B cell (primary cell): ENCODE measurements at regions not wholly inside any gene's neighbourhood (a gene's known extent, or its start where the extent isn't known, plus 50 kb on each side); places are given as distances from the start of the nearest gene placed in this dataset.

Experiments used
- ATAC-seq: fragments of 200-7000 bp; cut with Tn5 transposase; one replicate; pipeline ENCODE4 v1.10.0; 2021; ENCODE audit warnings: low read depth, mild to moderate bottlenecking, moderate number of reproducible peaks, moderate library complexity
- CTCF ChIA-PET: fragments of 350-600 bp; sonication (Branson Sonifier 250); formaldehyde crosslinking; loops from one replicate; lab custom pipeline; 2021; ENCODE audit warnings: antibody characterized with exemption, inconsistent platforms; lab: Charles Lee
- POLR2A ChIA-PET: fragments of 350-600 bp; sonication (Branson Sonifier 250); formaldehyde crosslinking; loops from one replicate; lab custom pipeline; 2021; ENCODE audit warnings: antibody characterized with exemption; lab: Charles Lee
- DNase-seq: peaks from one replicate; pipeline ENCODE4 v3.0.0; 2013
- H2AFZ ChIP-seq: 2 replicates; pipeline ENCODE4 v1.6.1; 2012; ENCODE audit warnings: mild to moderate bottlenecking, low read depth, low read length; ENCODE audit not compliant: insufficient read depth, poor library complexity, severe bottlenecking
- H3K27ac ChIP-seq, 2 donors: 1 replicate in 1 of 2; 2 replicates in 1 of 2; pipeline ENCODE4 v1.5.1; 2012 to 2013; ENCODE audit warnings: low read length in 2 of 2, mild to moderate bottlenecking in 2 of 2, moderate library complexity in 1 of 2
- H3K27me3 ChIP-seq, 4 experiments: fragments of 200-600 bp in 1 of 4; sonication (generic) in 1 of 4; replicated peaks in 1 of 4; 1 replicate in 2 of 4; 2 replicates in 2 of 4; pipeline versions ENCODE4 v1.6.1 to v1.7.0; 2013 to 2016; ENCODE audit warnings: low read length in 3 of 4, mild to moderate bottlenecking in 2 of 4, mixed read lengths in 1 of 4, moderate library complexity in 1 of 4; ENCODE audit not compliant: insufficient read depth in 4 of 4, control insufficient read depth in 3 of 4; ENCODE audit errors: control extremely low read depth in 1 of 4
- H3K36me3 ChIP-seq, 2 experiments: replicated peaks in 1 of 2; 1 replicate in 1 of 2; 2 replicates in 1 of 2; pipeline versions ENCODE4 v1.6.1 to v1.7.1; 2013; ENCODE audit warnings: low read length in 1 of 2; ENCODE audit not compliant: insufficient read depth in 2 of 2, control insufficient read depth in 1 of 2; ENCODE audit errors: control extremely low read depth in 1 of 2, extremely low read depth in 1 of 2
- H3K4me1 ChIP-seq, 2 donors: fragments of 200-600 bp in 1 of 2; sonication (generic) in 1 of 2; 1 replicate in 1 of 2; 2 replicates in 1 of 2; pipeline versions ENCODE4 v1.5.1 to v1.6.1; 2013 to 2017; ENCODE audit warnings: low read length in 2 of 2; ENCODE audit not compliant: control insufficient read depth in 2 of 2, insufficient read depth in 2 of 2
- H3K4me2 ChIP-seq: replicated peaks from 2 replicates; pipeline ENCODE3; 2012; ENCODE audit warnings: mild to moderate bottlenecking, low read depth, low read length; ENCODE audit not compliant: poor library complexity, severe bottlenecking
- H3K4me3 ChIP-seq, 5 experiments: fragments of 200-600 bp in 1 of 5; sonication (generic) in 1 of 5; 1 replicate in 3 of 5; 2 replicates in 2 of 5; pipeline versions ENCODE4 v1.5.1 to v1.7.0; 2011 to 2016; ENCODE audit warnings: low read length in 4 of 5, mild to moderate bottlenecking in 4 of 5, low read depth in 2 of 5, control low read depth in 1 of 5, moderate library complexity in 1 of 5; ENCODE audit not compliant: insufficient read depth in 1 of 5; ENCODE audit errors: control extremely low read depth in 1 of 5, extremely low read depth in 1 of 5
- H3K79me2 ChIP-seq: fragments of 200-600 bp; sonication (generic); one replicate; pipeline ENCODE4 v1.6.0; 2016; ENCODE audit warnings: low read length; ENCODE audit not compliant: control insufficient read depth, insufficient read depth
- H3K9ac ChIP-seq: fragments of 200-600 bp; sonication (generic); 2 replicates; pipeline ENCODE4 v1.6.1; 2017; ENCODE audit warnings: mild to moderate bottlenecking, low read length, moderate library complexity
- H3K9me3 ChIP-seq, 3 donors: one replicate each; pipeline versions ENCODE4 v1.6.1 to v1.7.1; 2013; ENCODE audit warnings: low read length in 2 of 3; ENCODE audit not compliant: control insufficient read depth in 2 of 3, insufficient read depth in 1 of 3; ENCODE audit errors: control extremely low read depth in 1 of 3
- H4K20me1 ChIP-seq: 2 replicates; pipeline ENCODE4 v1.6.0; 2012; ENCODE audit warnings: mild to moderate bottlenecking, low read length; ENCODE audit not compliant: insufficient read depth, control insufficient read depth, poor library complexity, severe bottlenecking
- H3K27ac Mint-ChIP-seq: one replicate; pipeline ENCODE4 v1.8.0; 2021; ENCODE audit warnings: mixed read lengths
- H3K27me3 Mint-ChIP-seq: one replicate; pipeline ENCODE4 v1.8.0; 2021; ENCODE audit warnings: mixed read lengths
- H3K4me1 Mint-ChIP-seq: one replicate; pipeline ENCODE4 v1.8.0; 2021; ENCODE audit warnings: mixed read lengths
- H3K4me3 Mint-ChIP-seq: one replicate; pipeline ENCODE4 v1.8.0; 2021; ENCODE audit warnings: mixed read lengths
- H3K9me3 Mint-ChIP-seq: one replicate; pipeline ENCODE4 v1.8.0; 2022; ENCODE audit warnings: mixed read lengths; ENCODE audit not compliant: insufficient read depth
- CTCF ChIP-seq: fragments of 200-600 bp; IDR thresholded peaks from one replicate; pipeline ENCODE4 v1.8.0; 2022; ENCODE audit warnings: antibody characterized with exemption, mild to moderate bottlenecking
- EZH2 ChIP-seq: IDR thresholded peaks from 2 replicates; pipeline ENCODE4 v1.6.1; 2012; ENCODE audit warnings: borderline replicate concordance, low read depth, mild to moderate bottlenecking, moderate library complexity, low read length; ENCODE audit not compliant: insufficient read depth, poor library complexity, severe bottlenecking
- WGBS: methylation state at CpG from one replicate; pipeline ENCODE4 v1.1.5; 2013; ENCODE audit warnings: missing lambda C conversion rate; ENCODE audit not compliant: insufficient coverage; 5-methylcytosine and 5-hydroxymethylcytosine counted together
- intact Hi-C: fragments of 100-400 bp; cut with micrococcal nuclease; formaldehyde crosslinking; loops from one replicate; pipeline ENCODE4 v1.10.0; 2022

GRCh38 chr2:108079736-108080135 is 93.4 kb downstream of the SLC5A7 start:
- Histone ChIP-seq H3K4me2 (no peak overlapping the region), H3K4me3 (no peak overlapping the region), H2AFZ (no peak overlapping the region), H3K36me3 (no peaks in the 10 kb centered on the region), H4K20me1 (no peaks in the 10 kb centered on the region), H3K9me3 (no peaks in the 10 kb centered on the region), H3K9ac (no peak overlapping the region), H3K27ac (no peak overlapping the region), H3K79me2 (no peaks in the 10 kb centered on the region), H3K27me3 (no peaks in the 10 kb centered on the region), H3K4me1 (no peaks in the 10 kb centered on the region)
- no peak overlapping the region for H3K4me3 Mint-ChIP-seq
- H3K9me3 Mint-ChIP-seq = no peaks in the 10 kb centered on the region
- H3K27ac Mint-ChIP-seq = no peak overlapping the region
- intact Hi-C loops = no loop called here
- no peaks in the 10 kb centered on the region for H3K27me3 Mint-ChIP-seq
- ATAC-seq (no peak), DNase-seq (no peak)
- ChIA-PET CTCF (no interaction called here), POLR2A (no interaction called here)
- TF ChIP-seq EZH2 (no peak), CTCF (no peak)
- no peaks in the 10 kb centered on the region for H3K4me1 Mint-ChIP-seq

- no peak for TF ChIP-seq EZH2
- TF ChIP-seq CTCF = no peak
- Mint-ChIP-seq H3K4me3 (no peak overlapping the region), H3K4me1 (no peaks in the 10 kb centered on the region), H3K27ac (no peak overlapping the region), H3K27me3 (no peaks in the 10 kb centered on the region), H3K9me3 (no peaks in the 10 kb centered on the region)
- H3K9me3 ChIP-seq = no peaks in the 10 kb centered on the region
- CTCF ChIA-PET = no interaction called here
- no peak overlapping the region for H3K9ac ChIP-seq
- H3K4me2 ChIP-seq = no peak overlapping the region
- POLR2A ChIA-PET = no interaction called here
- no peaks in the 10 kb centered on the region for H3K4me1 ChIP-seq
- ATAC-seq = no peak
- H3K79me2 ChIP-seq = no peaks in the 10 kb centered on the region
- DNase-seq = no peak
- no peaks in the 10 kb centered on the region for H4K20me1 ChIP-seq
- intact Hi-C loops = no loop called here
- no peaks in the 10 kb centered on the region for H3K36me3 ChIP-seq
- no peak overlapping the region for H3K27ac ChIP-seq
- no peak overlapping the region for H2AFZ ChIP-seq
- H3K4me3 ChIP-seq = no peak overlapping the region
- no peaks in the 10 kb centered on the region for H3K27me3 ChIP-seq
- 18% methylated on average over 1 of the region's 1 CpG for WGBS
These were observed 93.9 kb downstream of the SLC5A7 start for GRCh38 chr2:108080177-108080576.
